GM18502 (cell line): ENCODE measurements at regions not wholly inside any gene's neighbourhood (a gene's known extent, or its start where the extent isn't known, plus 50 kb on each side); places are given as distances from the start of the nearest gene placed in this dataset.

Experiments
- ATAC-seq: cut with Tn5 transposase; IDR thresholded peaks from one replicate; pipeline ENCODE4 v1.9.1; 2021; ENCODE audit warnings: mild to moderate bottlenecking; ENCODE audit not compliant: unreplicated experiment, poor library complexity

DNA sequence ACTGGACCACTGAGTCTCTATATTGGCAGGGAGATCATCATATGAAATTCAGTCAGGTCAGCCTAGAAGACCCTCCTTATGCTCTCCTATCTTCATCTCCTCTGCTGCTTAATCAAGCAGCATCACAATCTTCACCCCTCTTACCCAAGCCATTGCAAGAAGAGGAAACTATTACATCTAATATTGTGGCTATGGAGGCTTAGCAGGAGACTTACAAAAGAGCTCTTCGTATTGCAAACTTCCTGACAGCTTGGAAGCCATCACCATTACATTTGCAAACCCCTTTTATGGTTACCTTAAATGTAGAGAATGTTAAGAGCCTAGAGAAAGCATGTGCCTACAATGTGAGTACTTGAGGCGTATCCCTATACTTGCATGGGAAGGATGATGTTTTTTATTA lies 87.2 kb upstream of the STXBP5 start:
- no peak for ATAC-seq

DNA sequence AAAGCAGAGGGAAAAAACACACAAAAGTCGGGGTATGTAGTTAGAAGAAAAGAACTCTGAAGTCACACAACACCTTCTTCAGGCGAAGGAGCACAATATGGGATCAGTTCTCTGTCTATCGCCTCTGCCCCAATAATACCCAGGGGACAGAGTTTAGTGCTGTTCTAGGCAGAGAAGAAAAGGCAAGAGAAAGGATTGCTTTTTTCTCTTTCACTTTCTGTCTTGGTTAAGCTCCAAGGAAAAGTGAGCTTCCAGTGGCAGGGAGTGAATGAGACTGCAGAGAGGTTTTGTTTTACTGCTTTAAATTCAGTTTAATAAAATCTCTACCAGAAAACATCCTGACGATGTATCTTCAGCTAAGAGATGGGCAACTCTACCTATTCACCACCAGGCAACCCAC lies 86.6 kb upstream of the STXBP5 start:
- ATAC-seq = no peak

DNA sequence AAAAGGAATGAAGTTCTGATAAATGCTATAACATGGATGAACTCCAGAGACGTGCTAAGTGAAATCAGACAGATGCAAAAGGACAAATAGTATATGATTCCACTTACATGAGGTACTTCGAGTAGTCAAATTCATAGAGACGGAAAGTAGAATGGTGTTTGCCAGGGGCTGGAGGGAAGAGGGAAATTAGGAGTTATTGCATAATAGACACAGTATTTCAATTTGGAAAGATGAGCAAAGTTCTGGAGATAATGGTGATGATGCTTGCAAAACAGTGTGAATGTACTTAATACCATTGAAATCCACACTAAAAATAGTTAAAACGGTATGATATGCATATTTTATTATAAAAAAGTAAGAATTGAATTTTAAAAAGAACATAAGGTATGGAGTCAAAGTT lies 84.9 kb upstream of the STXBP5 start:
- no peak for ATAC-seq

DNA sequence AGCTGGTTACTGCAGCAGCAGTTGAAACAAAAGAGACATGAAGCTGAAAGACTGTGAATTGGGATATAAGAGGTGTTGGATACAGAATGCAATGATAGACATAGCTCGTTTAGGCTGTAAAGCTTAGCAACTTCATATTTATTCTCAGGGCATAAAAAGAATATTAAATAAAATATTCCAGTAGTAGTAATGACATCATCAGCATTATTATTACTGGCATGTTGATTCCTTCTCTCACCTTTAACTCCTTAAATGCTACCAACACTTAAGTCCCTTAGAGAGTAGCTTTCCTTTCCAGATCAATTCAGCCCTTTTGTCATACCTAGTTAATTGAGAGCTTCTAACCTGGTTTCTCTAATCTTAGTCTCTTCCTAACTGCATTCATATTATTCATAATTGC lies 81.4 kb upstream of the STXBP5 start:
- no peak for ATAC-seq

DNA sequence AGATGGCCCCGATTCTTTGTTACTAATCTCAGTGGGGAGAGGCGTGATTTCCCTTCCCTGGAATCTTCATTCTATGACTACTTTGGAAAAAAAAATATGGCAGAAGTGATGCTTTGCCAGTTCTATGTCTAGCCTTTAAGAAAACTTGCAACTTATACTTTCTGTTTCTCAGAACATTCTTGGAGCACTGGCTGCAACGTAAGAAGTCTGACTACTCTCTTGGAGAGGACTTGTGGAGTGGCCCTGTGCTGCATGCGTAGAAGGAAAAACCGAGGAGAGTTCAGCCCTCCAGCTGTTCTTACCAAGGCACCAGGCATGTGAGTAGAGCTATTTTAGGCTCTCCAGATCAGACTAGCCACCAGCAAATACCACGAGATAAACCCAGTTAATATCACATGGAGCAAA lies 77.6 kb upstream of the STXBP5 start:
- ATAC-seq = no peak

DNA sequence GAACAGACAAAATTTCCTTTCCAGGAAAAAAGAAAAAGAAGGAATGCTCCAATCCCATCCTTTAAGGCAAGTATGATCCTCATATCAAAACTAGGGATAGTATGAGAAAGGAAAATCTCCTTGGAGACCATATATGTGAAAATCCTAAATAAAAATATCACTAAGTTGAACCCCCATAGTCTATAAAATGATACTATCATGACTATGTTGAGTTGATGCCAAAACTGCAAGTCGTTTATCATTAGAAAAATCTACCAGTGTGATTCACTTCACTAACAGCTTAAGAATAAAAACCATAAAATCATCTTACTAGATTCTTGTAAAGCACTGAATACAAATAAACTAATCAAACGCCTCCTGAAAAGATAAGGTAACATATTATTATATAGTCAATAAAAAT lies 76.6 kb upstream of the STXBP5 start:
- no peak for ATAC-seq

DNA sequence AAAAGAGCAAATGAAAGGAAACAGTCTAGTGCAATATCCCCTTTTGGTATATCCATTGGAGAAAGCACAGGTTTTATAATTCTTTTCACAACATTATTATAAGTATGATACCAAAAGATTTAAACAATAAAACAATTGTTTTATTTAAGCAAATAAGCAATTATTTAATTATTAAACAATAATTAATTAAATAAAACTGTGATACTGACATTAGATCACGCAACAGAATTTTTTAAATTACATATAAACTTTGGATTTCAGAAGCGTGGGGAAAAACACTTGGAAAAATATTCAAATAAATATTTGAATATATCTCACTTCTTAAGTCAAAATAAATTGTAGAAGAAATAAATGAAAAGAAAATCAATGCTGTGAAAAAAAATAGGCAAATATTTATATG lies 76.2 kb upstream of the STXBP5 start:
- no peak for ATAC-seq

DNA sequence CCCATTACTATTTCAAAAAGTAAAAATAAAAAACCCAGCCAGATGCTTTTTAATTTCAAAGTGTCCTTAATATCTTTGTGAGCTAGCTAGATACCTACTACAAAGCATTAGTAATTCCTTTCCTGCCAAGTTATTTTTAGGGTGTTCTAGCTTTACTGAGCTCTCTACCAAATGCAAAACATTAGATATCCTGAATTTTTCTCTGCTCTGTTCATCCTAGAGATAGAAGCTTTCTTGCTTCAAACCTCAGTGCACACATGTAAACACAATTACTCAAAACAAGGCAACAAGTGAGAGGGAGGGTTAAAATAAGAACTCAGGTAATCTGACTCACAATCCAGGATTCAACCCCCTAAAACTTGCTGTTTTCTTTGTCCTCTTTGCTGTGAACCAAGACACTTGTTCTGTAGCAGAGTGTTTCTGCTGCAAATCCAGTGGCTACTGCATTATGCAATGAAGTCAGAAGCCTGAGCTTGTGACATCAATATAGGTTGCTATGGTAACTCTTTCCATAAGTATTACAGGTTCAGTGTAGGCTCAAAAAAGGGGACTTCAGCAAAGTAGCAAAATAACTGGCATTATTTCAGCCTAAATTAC lies 72.6 kb upstream of the STXBP5 start:
- ATAC-seq = no peak

DNA sequence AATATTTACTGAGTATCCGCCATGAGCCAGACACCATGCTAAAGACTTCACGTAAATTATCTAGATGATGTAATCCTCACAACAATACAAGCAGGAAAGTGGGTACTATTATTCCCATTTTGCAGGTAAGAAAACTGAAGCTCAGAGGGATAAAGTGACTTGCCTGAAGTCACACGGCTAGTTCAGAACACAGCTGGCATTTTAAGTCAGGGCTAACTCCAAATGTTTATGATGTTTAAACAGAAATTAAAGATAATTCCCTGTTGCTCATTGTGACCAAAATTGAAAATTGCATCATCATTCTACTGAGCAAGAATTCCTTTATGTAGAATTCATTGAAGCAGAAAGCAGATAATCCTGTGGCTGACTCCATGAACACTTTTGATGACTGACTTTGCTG lies 71.3 kb upstream of the STXBP5 start:
- no peak for ATAC-seq

DNA sequence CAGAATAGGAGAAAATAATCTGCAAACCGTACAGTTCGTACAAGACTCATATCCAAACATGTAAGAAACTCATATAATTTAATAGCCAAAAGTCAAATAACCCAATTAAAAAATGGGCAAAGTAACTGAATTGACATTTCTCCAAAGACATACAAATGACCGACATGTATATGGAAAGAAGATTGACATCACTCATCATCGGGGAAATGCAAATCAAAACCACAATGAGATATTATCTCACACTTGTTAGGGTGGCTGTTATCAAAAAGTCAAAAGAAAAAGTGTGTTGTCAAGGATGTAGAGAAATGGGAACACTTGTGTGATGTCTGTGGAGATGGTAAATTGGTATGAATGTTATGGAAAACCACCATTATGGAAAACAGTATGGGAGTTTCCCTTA lies 70.5 kb upstream of the STXBP5 start:
- ATAC-seq = no peak

DNA sequence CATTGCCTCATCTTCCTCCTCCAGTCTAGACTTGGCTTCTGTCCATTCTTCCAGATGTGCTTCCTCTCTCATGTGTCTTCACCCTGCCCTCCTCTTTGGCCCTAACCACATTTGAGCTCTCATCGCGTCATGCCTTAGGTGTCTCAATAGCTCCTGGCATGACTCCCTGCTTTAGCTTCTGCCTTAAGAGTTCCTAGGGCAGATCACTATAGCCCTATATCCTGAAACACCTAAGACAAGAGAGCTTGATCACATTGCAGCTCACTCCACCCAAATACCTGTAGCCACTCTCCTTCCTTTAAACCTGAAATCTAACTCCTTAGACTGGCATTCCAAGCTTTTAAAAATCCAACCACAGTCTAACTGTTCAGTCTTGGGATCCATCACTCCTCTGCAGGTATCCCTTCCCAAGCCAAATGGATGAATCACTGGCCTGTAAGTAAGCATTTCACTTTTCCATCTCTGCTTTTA lies 69.0 kb upstream of the STXBP5 start:
- ATAC-seq = no peak

DNA sequence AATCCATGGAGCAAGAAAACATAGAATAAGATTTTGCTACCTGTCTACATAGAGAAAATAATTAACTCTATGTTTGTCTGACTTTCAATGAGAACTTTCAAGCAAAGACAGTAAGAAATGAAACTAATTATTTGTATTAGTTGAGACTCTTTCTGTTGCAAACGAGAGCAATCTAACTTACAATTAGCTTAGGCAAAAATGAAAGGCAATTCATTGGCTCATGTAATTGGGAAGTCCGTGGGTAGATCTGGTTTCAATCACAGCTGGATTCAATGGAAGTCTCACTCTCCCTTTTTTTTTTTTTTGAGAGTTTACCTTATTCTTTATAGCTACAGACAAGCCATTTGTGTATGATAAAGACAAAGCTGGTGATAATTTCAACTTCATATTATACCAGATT lies 68.2 kb upstream of the STXBP5 start:
- ATAC-seq = no peak

DNA sequence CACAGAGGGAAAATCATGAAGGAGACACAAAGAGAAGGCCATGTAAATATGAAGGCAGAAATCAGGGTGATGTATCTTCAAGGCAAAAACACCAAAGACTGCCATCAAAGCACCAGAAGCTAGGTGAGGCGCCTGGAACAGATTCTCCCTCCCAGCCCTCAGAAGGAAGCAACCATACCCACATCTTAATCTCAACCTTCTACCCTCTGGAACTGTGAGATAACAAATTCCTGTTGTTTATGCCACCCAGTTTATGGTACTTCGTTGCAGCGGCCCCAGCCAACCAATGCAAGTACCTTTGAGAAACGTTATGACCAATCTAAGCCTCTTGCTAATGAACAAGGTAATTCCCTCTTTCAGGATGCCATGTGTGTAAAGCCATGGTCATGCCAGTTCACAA lies 66.2 kb upstream of the STXBP5 start:
- ATAC-seq = no peak

DNA sequence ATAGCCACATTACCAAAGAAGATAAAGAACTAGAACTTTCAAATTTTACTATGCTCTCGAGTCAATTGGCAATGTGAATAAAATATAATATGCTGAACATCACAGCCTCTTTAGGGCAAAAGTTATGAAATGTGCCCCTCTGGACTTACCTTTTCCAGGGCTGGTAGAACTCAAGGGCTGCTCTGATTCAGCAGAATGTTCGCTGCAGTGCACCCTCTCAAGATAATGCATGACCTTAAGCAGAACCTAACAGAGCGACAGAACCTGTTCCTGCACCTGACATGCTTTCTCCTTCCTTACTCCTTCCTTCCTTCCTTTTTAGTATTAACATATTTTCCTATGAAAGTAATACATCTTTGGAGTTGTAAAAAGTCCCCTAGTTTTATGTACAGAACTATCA lies 65.4 kb upstream of the STXBP5 start:
- no peak for ATAC-seq

DNA sequence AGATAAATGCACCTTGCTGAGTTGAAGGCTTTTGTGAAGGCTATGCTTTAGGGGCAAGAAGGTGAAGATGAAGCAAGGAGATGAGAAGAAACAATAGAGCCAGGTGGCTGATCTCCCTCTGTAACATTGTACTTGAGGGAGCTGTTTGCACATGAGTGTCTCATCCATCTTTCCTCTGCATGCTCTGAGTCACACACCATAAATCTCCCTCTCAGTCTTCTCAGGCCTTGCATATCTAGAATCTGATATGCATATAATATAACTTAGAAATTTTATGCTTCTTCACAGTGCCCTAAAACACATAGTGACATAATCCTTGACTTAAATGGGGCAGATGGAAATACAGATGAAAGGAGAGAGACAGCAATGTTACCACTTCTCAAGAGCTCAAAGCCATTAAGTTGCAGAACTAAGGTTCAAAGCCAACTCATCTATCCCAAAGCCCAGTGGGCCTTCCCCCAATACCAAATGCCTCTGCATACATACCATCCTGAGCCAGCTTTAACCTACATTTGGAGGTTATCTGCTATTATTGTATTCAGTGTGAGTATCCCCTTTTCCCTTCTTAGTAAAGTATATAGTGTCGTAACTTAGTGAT lies 62.4 kb upstream of the STXBP5 start:
- ATAC-seq = no peak

DNA sequence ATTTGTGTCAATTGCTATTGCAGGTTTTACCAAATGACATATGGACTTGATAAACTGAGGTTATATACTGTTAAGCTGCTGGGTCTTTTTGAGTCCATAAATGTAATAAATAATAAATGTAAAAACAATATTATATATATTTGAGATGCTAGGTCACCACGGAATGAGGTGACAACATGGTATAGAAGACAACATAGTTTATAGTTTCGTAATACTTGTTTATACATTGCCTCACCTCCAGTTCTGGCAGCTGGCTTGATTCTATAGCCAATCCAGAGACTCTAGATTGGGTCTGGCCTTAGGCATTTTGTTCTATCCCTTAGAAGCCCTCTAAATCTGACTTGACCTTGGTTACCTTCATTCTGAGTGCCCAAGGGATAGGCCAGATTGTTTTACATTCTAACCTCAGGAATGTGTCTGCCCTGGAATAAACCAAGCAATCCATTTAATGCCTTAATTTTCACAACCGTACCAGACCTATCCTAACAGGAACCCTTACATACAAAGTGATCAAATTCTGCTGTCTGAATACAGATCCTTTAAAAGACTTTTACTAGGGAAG lies 61.5 kb upstream of the STXBP5 start:
- no peak for ATAC-seq

DNA sequence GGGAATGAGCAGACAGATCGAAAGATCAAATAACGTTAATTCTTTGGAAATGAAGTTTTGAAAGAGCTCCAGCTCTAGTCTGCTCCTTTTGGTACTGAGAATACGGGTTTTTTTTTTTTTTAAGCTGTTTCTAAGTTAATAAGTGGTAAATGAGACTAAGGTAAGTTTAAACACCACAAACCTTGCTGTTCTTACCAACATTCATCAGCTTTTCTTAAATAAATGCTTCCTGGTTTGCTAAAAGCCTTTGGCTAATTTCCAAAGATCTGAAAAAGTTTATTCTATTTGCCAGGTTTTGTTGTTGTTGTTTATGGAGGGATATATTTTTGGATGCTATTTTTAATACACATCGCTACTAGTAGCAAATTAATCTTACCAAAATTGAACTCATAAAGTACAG lies 55.1 kb upstream of the STXBP5 start:
- no peak for ATAC-seq

DNA sequence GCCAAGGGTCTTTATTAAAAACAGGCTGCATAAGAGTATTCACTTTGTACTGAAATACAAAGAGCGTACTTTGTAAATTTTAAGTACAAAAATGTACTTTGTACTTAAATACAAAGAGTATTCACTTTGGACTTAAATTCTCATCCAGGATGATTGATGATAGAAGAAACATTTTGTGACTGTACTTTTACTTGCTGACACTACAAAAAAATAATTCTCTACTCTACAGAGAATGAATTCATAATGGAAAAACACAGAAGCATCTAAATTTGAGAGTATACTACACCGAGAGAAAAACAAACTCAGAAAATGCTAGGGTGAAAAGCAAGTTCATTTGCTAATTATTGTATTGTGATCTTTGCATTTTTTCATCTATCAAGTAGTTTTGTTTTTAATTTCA lies 54.4 kb upstream of the STXBP5 start:
- no peak for ATAC-seq

DNA sequence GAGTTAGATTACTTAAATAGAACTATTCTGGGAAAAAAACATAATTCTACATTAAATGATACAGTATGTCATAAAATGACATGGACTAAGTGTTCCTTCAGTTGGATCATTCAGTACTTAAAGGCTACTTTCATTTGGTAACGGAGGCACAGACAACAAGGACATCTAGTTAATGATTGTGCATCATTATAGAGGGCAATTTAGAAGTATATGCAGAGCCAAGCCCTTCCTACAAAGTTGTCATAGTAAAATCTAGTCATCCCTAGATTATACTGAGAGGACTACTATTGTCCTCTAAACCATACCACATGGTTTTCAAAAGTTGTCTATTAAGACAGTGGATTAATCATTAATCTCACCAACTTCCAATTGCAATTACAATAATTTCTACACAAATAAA lies 53.9 kb upstream of the STXBP5 start:
- ATAC-seq = no peak
